G401 (cell line): ENCODE measurements at regions not wholly inside any gene's neighbourhood (a gene's known extent, or its start where the extent isn't known, plus 50 kb on each side); places are given as distances from the start of the nearest gene placed in this dataset.
A peak's percentile ranks its signal among the peaks of the same experiment; 100 is the strongest.

Experiments used
- DNase-seq: peaks from one replicate; pipeline ENCODE4 v3.0.0-alpha.2; 2015; ENCODE audit warnings: low spot score
- in situ Hi-C: cut with HindIII; loops from 2 replicates; pipeline ENCODE4 v1.10.0; 2016; ENCODE audit warnings: low sequenced_read_pairs, mixed read lengths

DNA sequence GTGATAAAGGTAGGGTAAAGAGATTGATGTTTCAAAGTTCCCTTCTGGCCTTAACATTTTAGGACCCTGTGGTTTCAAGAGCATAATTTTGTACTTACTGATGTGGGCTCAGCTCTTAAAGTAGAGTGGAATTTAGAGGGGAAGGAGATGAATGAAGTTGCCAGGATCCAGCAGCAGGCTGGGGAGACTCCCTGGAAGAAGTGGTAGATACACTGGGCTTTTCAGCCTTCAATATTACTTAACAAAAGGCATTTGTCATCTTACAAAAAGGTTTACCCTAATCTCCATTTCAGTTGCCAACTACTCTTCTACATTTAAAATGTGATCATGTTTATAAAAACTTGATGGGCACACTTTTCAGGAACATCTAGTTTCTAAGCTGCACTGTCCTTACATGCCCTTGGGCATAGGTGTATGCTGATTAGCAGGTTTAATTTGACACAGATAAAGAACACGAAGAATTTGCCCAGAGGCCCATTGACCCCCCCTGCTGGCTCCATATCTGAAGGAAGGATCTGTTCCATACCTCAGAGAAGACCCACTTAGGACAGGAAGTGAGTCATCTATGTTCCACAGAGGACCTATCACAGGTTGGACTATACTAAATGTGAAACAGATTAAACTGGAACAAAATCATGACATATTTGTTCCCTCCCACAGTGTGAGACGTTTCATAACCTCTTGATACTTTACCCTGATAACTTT is 93.0 kb upstream of the LPP start:
- DNase-seq, result no peak
- in situ Hi-C loops, result no loop called here

DNA sequence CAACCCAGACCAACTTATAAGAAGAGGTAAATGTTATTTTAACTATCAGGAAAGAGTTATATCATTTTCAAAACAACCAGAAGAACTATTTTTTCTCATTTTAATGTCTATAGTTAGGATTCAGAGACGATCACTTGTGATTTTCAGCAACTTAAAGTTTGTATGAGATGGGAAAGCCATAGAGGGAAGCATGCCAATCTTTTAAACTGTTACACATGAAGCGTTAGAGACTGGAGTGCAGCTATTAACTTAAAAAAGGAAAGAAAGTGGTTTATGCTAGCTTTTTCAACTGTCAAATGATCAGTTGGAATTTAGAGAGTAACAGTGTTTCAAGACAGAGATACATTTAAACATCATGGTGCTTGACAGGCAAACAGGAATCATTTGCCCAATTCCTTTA is 91.7 kb upstream of the LPP start:
- in situ Hi-C loops, result no loop called here
- no peak for DNase-seq

DNA sequence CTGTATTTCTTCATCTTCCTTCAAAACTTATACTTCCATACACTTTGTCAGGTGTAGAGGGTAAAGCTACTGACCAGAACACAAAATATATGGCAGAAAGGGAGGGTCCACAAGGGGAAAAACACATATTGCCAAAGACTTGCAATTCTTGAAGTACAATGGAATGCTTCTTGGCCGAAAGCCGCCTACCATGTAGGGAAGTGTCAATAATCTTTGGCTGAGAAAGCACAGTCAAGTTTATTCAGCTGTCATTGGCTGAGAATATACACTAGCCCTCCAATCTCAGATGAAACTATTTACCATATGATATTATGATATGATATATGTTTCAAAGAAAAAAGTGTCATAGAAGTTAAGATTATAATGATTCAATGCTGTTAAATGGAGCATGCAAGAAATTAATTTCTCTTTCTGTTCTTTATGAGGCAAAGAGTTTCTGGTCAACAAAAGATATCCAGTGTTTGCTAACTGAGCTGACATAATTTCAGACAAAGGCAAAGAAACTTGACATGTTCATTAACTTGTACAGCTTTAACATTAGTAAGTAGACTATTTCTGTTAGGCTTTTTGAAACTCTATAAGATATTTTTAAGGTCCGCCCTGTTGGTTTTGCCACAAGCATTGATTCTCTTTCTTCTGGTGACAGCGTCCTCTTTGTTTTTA is 89.0 kb upstream of the LPP start:
- no peak for DNase-seq
- in situ Hi-C loops, result no loop called here

DNA sequence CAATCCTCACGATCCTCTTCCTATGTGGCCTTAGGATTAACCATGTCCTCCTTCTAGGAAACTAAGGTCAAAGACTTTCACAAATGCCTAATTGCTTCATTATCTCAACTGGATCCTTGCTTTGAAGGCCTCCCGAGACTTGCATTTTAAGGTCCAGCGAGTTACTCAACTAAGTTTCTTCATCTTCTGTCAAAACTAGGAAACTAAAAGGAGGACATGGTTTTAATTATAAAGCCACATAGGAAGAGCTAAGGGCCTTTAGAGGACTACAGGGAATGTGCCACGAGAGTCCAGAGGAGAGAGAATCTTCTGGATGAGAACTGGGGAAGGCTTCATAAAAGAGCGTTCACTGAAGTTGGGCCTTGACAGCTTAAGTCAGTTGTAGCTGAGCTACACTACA is 87.8 kb upstream of the LPP start:
- no peak for DNase-seq
- in situ Hi-C loops, result no loop called here

DNA sequence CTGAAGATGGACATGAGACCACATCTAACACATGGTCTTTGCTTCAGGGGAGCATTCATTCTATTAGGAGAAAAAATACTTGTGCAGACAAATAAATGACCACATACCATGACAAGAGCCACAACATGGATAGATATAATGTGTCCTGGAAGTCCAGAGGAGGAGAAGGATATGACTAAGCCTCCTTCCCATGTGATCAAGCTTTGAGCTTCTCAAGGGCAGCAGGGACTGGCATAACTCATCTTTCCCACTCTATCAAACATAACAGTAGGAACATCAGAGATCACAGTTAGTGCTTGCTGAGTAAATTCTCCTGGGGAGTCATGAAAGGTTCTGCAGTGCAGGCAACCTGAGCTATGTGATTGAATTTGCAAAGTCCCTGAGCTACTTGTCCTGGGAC is 86.0 kb upstream of the LPP start:
- DNase-seq, result no peak
- in situ Hi-C loops, result no loop called here

DNA sequence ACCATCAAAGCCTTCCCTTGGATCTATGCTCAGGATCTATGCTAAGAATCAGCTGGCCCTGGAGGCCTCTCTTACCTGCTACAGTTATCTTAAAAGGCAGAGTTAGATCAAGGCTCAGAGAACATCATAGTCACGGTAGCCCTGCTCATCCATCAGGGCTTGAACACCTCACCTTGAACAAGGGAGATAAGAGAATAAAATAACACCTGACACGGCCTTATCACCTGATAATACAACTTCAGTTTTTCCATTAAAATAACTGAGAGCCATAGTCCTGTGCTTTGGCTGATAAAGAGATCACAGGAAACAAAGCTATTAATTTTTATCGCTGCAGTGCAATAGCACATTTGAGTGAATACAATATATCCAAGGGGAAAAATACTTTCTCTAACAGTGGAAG is 85.6 kb upstream of the LPP start:
- in situ Hi-C loops, result no loop called here
- no peak for DNase-seq

DNA sequence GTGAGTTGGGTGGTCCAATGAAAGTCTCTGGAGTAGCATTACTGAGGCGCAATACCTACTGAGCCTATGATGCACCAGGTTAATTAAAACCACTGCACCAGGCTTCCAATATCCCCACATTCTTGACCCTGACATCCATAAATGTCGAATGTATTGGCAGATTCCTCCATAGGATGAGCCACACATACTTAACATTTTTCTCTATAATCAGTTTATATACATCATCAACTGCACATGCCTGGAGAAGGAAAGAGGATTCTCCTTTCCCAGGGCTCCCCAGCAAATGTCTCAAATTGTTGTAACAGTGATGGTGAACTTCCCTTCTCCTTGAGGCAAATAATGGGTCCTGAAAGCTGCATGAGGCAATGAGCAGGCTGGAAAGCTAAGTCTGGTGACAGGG is 82.3 kb upstream of the LPP start:
- in situ Hi-C loops, result no loop called here
- no peak for DNase-seq

DNA sequence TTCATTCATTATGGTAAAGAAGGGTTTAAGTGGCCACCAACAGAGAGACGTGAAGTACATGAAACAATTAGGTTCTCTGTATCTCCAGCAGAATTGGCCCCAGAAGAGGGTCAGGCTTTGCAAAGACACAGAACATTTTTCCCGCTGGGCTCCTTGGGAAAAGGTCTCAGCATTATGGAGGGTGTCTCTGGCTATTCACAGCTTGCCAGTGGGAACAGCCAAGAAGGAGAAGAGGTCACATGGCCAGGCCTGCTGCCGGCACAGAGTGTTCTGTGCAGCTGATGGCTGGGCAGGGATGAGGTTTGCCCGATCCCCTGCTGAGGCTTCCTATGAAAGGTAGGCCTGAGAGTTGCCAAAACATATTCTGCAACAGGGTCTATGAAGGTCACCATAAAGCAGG is 77.8 kb upstream of the LPP start:
- peak; percentile 74 for DNase-seq
- in situ Hi-C loops, result no loop called here

DNA sequence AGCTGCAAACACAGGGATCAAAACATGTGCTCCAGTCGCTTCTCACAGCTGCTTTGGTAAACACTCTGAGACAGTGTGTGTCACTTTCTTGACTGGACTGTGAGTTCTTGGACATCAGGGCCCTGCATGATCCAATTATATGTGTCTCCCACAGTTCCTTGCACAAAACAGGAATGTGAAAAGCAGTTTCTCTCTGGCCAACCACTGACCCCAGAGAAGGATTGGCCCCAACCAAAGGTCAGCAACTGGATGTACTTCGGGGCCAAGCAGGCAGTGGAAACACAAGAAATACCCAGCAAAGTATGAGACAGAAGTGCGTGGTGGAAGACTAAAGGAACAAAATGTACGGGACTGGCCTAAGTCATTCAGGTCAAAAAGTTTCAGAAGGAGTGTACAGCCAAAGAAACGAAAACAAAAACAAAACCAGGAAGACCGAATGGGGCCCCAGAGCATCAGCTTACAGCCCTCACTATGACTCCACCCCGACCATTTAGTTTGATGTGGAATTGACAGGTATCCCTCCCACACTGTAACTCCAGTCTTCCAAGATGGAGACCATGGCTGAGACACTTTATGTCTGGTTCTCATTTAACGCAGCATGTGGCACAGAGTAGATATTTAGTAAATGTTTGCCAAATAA is 76.7 kb upstream of the LPP start:
- in situ Hi-C loops, result no loop called here
- no peak for DNase-seq

DNA sequence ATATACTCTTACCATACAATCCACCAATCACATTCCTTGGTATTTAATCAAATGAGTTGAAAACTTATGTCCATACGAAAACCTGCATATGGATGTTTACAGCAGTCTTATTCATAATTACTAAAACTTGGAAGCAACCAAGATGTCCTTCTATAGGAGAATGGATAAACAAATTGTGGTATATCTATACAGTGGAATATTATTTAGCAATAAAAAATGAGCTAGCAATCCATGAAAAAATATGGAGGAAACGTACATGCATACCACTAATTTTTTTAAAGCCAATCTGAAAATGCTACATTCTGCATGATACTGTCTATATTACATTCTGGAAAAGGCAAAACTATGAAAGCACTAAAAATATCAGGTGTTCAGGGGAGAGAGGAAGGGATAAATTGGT is 73.9 kb upstream of the LPP start:
- DNase-seq, result no peak
- in situ Hi-C loops, result no loop called here

DNA sequence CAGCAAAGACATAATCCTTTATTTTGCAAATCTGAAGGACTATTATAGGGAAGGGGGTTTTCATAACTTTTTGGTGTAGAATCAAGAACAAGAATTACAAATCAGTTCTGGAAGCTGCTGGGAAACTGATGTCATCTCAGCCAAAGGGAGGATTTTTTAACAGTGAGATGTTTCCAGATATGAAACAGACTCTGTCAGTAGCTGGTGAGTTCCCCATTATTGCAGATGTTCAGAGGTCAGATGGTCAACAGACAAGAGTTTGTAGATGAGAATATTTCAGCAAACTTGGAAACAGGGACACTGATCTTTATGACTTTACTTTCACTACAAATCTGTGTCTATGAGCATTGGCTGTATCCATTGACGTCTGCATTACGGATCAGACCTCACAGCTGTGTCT is 71.9 kb upstream of the LPP start:
- no peak for DNase-seq
- in situ Hi-C loops, result no loop called here

DNA sequence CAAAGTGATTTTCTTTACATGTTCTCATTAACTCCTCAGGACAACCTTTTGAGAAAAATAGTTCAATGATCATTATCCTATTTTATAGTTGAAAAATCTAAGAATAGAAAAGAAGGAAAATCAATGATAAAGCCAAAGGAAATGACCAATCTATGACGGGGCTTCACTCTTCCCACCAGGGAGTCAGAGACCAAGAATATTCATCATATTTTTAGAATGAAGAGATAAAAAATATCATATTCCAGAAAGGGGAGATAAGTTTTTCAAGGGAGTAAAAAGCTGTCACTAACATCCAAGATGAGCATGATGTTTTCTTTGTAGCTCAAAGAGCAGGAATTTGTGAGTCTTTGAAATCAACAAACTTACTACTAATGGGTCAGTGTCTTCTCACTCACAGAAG is 71.5 kb upstream of the LPP start:
- in situ Hi-C loops, result no loop called here
- no peak for DNase-seq

DNA sequence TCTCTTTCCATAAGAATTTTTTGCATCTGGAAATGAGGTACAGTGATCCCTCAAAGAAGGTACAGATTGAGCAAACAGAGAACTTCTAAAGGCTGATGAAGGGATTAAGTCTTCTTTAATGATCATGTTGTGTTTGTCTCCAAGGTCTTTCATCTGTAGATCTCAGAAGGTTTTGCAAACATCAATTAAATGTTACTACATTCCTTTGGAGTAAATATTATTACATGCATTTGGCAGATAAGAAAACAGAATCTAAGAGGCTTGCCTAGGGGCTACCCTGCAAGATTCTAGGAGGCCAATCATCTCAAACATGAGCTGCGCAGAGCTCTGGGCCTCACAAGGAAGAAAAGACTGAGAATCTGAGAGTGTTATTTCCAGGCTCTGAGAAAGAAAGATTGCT is 70.9 kb upstream of the LPP start:
- DNase-seq, result no peak
- in situ Hi-C loops, result no loop called here

DNA sequence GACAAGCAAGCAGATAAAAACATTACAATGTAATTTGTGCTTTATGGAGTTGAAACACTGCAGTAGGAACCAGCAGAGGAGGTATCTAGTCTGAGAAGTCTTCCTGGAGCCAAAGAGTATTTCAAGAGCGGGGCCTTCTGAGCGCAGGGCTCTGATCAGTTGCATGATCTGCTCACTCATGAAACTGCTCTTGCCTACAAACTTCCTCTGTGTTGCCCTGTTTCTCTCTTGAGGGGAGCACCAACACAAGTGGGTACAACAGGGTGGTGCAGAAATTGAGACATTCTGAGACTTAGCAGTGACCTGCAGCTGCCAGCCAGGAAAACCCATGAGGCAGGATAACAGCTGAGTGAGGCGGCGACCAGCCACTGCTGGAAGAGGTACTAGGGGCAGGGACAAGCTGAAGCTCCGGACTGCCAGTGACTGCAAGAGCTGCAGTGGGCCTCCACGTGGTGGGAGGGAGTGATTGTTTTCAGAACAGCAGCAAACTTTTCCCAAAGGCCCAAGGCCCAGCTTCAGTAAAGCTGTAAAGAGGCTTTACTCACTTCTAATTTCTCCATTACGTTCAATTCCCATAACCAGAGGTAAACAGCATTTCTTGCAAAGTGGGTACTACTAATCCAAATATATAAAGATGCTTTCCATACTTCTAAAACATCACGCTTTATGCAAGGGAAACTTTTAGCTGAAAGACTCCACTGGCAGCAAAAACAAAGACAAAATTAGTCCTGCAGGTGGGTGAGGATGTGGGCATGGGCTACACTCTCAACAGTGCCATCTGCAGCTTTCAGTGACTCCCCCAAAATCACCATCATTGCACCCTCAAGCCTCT is 69.0 kb upstream of the LPP start:
- in situ Hi-C loops, result no loop called here
- DNase-seq, result no peak

DNA sequence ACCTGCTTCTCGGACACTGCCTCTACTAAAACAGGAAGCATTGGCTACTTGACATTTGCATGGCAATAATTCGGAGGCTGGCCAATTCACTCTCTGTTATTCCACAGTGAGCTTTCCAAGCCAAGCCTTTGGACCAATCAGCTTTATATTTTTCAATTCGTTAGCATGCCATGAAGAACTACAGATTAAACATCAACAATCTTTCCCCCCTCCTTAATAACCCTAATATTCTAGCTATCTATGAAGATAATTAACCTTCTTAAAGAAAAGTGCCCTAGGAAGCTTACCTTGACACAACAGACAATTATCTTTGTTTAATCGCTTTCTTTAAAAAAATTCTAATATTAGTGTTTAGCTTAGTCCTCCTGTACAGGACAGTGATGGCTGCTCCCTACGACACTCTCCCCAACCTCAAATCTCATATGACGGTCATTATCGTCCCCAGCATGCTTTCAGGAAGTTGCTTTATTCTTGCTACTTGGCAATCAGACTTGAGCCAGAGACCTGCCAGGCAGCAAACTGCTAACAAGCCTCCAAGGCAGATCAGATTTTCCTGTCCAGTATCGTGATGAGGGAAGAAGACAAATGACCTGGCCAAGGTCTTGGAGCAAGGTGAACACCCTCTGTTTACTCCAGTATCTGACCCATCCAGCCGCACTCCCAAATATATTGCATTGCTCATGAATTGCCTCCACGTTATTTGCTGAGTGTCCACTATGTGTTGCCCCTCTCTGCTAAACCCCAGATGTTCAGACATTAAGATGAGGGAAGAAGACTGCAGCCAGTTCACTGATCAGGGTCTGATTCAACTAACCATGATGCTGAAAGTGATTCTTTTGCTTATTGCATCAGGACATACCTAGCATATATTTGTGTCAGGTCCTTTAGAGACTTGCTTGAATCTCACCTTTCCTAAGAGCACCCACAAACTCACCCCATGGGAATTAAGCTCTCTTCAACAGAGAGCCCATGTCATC is 68.1 kb upstream of the LPP start:
- in situ Hi-C loops, result no loop called here
- DNase-seq, result peak; percentile 54

DNA sequence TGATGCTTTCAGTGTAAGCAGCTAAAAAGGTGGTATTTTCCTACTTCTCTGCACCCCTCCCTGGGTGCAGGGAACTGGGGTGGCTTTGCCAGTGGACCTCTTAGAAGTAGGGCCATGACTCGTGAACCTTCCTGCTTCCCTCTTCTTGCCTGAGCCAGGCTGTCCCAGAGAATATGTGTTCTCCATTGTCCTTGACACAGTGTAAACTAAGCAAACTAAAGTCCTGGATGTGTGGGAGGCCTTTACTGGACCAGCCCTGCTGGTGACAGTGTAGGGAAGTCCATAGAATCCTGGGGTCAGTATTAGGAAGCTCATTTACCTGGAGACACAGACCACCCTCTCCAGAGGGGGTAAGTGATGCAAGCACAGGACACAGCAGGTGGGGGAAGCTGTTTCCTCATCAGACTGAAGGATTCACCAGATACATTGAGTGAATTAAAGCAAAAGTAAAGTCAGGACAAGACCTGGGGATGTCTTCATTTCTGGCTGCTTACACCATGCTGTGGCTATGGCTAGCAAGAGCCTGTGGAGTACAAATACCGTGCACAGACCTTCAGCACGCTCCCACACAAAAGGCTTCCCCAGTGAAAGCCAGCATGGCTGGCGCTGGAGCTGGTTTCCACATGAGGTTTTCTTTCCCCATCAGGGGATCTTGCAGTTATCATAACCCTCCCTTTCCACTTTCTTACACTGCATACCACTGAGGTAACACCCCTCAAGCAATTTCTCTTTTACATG is 64.8 kb upstream of the LPP start:
- in situ Hi-C loops, result no loop called here
- DNase-seq, result no peak

DNA sequence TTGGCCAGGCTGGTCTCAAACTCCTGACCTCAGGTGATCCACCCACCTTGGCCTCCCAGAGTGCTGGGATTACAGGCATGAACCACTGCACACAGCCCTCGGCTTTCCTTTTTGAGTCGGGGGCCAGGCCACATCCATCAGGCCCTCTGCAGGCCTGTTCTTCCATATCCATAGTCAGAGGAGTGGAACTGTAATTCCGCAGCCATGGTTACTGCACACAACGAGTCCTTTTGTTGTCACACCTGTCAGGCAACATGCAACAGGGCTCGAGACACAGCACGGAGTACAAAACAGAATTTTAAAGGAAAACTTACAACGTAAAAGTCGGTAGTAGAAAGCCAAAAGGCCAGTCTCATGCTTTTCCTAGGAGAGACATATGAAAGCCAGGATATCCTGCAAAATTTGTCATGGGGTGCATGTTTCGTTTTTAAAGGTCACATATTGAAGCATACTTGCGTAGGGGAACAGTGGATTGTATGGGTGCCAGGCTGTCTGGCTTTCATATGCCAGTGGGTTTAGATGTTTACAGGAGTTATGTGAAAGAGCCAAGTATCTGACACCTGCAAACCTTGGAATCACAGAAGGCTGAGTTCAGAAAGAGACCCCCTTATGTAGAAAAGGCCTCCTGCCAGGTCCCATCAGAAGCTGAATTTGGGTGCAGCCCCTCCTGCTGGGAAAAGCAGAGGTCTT is 63.2 kb upstream of the LPP start:
- in situ Hi-C loops, result no loop called here
- no peak for DNase-seq

DNA sequence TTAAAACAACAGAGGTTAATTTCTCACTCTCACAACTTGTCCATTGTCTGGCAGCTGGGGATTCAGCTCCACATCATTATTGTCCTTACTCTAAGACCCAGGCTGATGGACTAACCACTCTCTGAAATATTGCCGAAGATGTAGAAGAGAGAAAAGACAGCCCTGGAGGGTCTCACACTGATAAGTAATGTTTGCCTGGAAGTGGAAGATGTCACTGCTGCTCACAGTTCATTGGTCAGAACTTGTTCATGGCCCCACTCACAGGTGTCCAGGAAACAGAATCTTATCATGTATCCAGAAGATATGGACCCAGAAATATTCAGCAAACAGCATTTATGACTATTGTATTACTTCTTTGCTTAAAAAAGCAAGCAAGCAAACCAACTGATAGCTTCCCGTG is 62.2 kb upstream of the LPP start:
- in situ Hi-C loops, result no loop called here
- no peak for DNase-seq
